Esophagus squamous epithelium (tissue), 4 donors: ENCODE measurements at regions not wholly inside any gene's neighbourhood (a gene's known extent, or its start where the extent isn't known, plus 50 kb on each side); places are given as distances from the start of the nearest gene placed in this dataset.

Source experiments
- CTCF ChIP-seq, 6 experiments: fragments of 450-650 bp in 4 of 6; fragments of 200-600 bp in 2 of 6; sonication (generic) in 2 of 6; IDR thresholded peaks; one replicate each; pipeline ENCODE4 v1.5.1; 2016 to 2019; ENCODE audit warnings: antibody characterized with exemption in 6 of 6, mild to moderate bottlenecking in 4 of 6, moderate library complexity in 4 of 6
- POLR2A ChIP-seq, 4 donors: fragments of 450-650 bp; IDR thresholded peaks; one replicate each; pipeline ENCODE4 v1.6.1; 2017; ENCODE audit warnings: antibody characterized with exemption in 4 of 4, mild to moderate bottlenecking in 4 of 4, moderate library complexity in 3 of 4

- TF ChIP-seq CTCF (IDR thresholded peaks at IDR 0.05) (no peak), POLR2A (IDR thresholded peaks at IDR 0.05) (no peak)
Measured at GRCh38 chrX:10030570-10030969, 63.4 kb downstream of the CLDN34 start.
